DOHH2 (cell line): ENCODE measurements at regions not wholly inside any gene's neighbourhood (a gene's known extent, or its start where the extent isn't known, plus 50 kb on each side); places are given as distances from the start of the nearest gene placed in this dataset.

Experiments used
- H3F3A ChIP-seq: fragments of 200-600 bp; sonication (generic), shearing (Covaris generic); 2 replicates; pipeline ENCODE4 v1.6.0; 2016; ENCODE audit warnings: antibody characterized with exemption, mild to moderate bottlenecking; ENCODE audit not compliant: control insufficient read depth, insufficient read depth
- H3K27ac ChIP-seq: fragments of 200-600 bp; sonication (generic); 2 replicates; pipeline ENCODE4 v1.5.1; 2014; ENCODE audit warnings: low read depth, mild to moderate bottlenecking, low read length, moderate library complexity
- H3K27me3 ChIP-seq: fragments of 200-600 bp; sonication (generic); 2 replicates; pipeline ENCODE4 v1.6.1; 2014; ENCODE audit warnings: mild to moderate bottlenecking, low read length, mixed read lengths; ENCODE audit not compliant: control insufficient read depth
- H3K36me3 ChIP-seq: fragments of 200-600 bp; sonication (generic); 2 replicates; pipeline ENCODE4 v1.6.1; 2014; ENCODE audit warnings: mild to moderate bottlenecking, low read length, moderate library complexity, mixed read lengths; ENCODE audit not compliant: control insufficient read depth
- H3K4me1 ChIP-seq: fragments of 200-600 bp; sonication (generic); 2 replicates; pipeline ENCODE4 v1.6.1; 2014; ENCODE audit warnings: mild to moderate bottlenecking, low read length, mixed read lengths; ENCODE audit not compliant: control insufficient read depth
- H3K4me2 ChIP-seq: fragments of 200-600 bp; sonication (generic); 2 replicates; pipeline ENCODE4 v1.6.0; 2014; ENCODE audit warnings: mild to moderate bottlenecking, low read length, moderate library complexity
- H3K4me3 ChIP-seq: fragments of 200-600 bp; sonication (generic); 2 replicates; pipeline ENCODE4 v1.5.1; 2014; ENCODE audit warnings: mild to moderate bottlenecking, low read length, mixed read lengths
- H3K79me2 ChIP-seq: fragments of 200-600 bp; sonication (generic); 2 replicates; pipeline ENCODE4 v1.6.1; 2014; ENCODE audit warnings: mild to moderate bottlenecking, low read length, mixed read lengths; ENCODE audit not compliant: control insufficient read depth
- H3K9me2 ChIP-seq: fragments of 200-600 bp; sonication (generic); replicated peaks from 2 replicates; pipeline ENCODE4 v1.6.1; 2014; ENCODE audit warnings: mild to moderate bottlenecking, low read length, mixed read lengths; ENCODE audit not compliant: control insufficient read depth
- H3K9me3 ChIP-seq: fragments of 200-600 bp; sonication (generic); 2 replicates; pipeline ENCODE4 v1.6.1; 2014; ENCODE audit warnings: antibody characterized with exemption, low read length, mixed read lengths; ENCODE audit not compliant: control insufficient read depth, insufficient read depth
- H4K20me1 ChIP-seq: fragments of 200-600 bp; sonication (generic); 2 replicates; pipeline ENCODE4 v1.6.0; 2014; ENCODE audit warnings: low read depth, mild to moderate bottlenecking, antibody characterized with exemption, low read length, moderate library complexity; ENCODE audit not compliant: control insufficient read depth, insufficient read depth
- EZH2phosphoT487 ChIP-seq: fragments of 200-600 bp; sonication (generic); IDR thresholded peaks from 2 replicates; pipeline ENCODE4 v1.6.1; 2017; ENCODE audit warnings: borderline replicate concordance, mild to moderate bottlenecking, antibody characterized with exemption, low read length, moderate library complexity, mixed read lengths
- TF ChIP-seq, protein P1 (sequence below): fragments of 200-600 bp; sonication (generic); IDR thresholded peaks from one replicate; pipeline ENCODE4 v1.5.1; 2014; ENCODE audit warnings: antibody characterized with exemption, mild to moderate bottlenecking, low read depth, low read length; ENCODE audit not compliant: poor library complexity, severe bottlenecking

DNA sequence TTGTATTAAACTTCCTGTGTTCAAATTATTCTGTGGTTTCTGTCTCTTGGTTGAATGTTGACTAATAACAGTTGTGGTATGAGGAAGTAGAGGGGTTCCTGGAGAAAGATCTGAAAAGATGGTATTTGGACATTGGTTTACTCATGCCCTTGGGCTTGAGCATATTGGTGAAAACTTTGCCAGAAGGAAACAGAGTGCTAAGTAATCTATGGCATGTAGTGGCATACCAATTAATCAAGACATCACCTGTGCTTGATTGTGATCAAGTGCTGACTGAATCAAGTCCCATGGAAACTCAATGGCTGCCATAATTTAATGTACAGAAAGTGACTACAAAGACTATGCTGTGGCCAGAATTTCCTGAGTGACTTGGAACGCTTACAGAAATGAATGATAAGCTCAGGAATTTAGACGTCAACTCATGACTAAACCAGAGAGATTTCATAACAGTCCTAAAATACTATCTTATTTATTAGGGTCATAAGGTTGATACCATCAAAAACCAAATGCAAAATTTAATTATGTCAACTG is 2062.9 kb downstream of the ARAP2 start:
- TF ChIP-seq, protein P1, sequence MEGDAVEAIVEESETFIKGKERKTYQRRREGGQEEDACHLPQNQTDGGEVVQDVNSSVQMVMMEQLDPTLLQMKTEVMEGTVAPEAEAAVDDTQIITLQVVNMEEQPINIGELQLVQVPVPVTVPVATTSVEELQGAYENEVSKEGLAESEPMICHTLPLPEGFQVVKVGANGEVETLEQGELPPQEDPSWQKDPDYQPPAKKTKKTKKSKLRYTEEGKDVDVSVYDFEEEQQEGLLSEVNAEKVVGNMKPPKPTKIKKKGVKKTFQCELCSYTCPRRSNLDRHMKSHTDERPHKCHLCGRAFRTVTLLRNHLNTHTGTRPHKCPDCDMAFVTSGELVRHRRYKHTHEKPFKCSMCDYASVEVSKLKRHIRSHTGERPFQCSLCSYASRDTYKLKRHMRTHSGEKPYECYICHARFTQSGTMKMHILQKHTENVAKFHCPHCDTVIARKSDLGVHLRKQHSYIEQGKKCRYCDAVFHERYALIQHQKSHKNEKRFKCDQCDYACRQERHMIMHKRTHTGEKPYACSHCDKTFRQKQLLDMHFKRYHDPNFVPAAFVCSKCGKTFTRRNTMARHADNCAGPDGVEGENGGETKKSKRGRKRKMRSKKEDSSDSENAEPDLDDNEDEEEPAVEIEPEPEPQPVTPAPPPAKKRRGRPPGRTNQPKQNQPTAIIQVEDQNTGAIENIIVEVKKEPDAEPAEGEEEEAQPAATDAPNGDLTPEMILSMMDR = no peak
- TF ChIP-seq EZH2phosphoT487 = no peak
- H3K9me2 ChIP-seq = no peaks in the 10 kb centered on the region
- no peaks in the 10 kb centered on the region for H3K36me3 ChIP-seq
- no peaks in the 10 kb centered on the region for H3K4me1 ChIP-seq
- H3K4me3 ChIP-seq = no peak overlapping the region
- H3K27ac ChIP-seq = no peak overlapping the region
- H3K79me2 ChIP-seq = no peaks in the 10 kb centered on the region
- H3K9me3 ChIP-seq = no peaks in the 10 kb centered on the region
- H3K27me3 ChIP-seq = no peaks in the 10 kb centered on the region
- no peaks in the 10 kb centered on the region for H3F3A ChIP-seq
- H3K4me2 ChIP-seq = no peak overlapping the region
- no peaks in the 10 kb centered on the region for H4K20me1 ChIP-seq

DNA sequence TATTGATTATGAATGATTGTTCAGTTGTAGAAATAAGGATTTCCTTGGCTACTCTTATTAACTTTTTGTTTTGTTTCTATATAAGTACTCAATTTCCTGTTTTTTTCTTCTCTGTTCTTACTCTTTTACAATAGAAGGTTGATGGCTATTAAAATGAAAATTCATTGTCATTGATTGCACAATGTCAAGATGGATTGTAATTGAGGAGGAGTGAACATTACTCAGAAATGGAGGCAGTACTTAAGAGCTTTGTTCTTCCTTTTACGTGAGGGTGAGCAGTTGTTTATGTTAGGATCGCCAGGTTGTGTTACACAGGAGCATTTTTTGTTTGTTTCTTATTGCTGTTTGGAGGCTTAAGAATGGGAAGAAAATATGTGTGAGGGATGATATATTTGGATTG is 2062.4 kb downstream of the ARAP2 start:
- no peaks in the 10 kb centered on the region for H3K27me3 ChIP-seq
- no peaks in the 10 kb centered on the region for H3K79me2 ChIP-seq
- H3K9me2 ChIP-seq = no peaks in the 10 kb centered on the region
- TF ChIP-seq, protein P1 = no peak
- no peak for TF ChIP-seq EZH2phosphoT487
- H4K20me1 ChIP-seq = no peaks in the 10 kb centered on the region
- H3K4me1 ChIP-seq = no peaks in the 10 kb centered on the region
- no peak overlapping the region for H3K4me2 ChIP-seq
- H3K9me3 ChIP-seq = no peaks in the 10 kb centered on the region
- H3K4me3 ChIP-seq = no peak overlapping the region
- H3K36me3 ChIP-seq = no peaks in the 10 kb centered on the region
- no peak overlapping the region for H3K27ac ChIP-seq
- no peaks in the 10 kb centered on the region for H3F3A ChIP-seq

DNA sequence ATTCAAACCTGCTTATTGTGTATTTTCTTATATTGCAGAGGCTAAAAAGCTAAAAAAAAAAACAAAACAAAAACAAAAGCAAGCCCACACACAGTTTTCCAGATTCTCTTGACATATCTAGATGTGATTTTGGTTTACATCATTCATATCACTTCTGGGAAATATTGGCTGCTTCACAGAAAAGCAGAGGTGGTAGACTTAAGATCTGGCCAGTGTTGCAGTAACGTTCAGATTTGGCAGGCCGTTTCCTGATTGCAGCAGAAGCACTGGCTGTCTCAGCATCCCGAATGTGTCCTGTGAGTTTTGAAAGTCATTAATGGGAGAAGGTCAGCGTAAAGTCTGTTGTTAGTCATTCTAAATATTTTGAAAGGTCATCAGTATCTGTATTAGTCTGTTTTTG is 2062.0 kb downstream of the ARAP2 start:
- Histone ChIP-seq H3K9me2 (no peaks in the 10 kb centered on the region), H3F3A (no peaks in the 10 kb centered on the region), H3K4me2 (no peak overlapping the region)

More for the DNA sequence above, 2062.0 kb downstream of the ARAP2 start:
- Histone ChIP-seq H3K36me3 (no peaks in the 10 kb centered on the region), H3K79me2 (no peaks in the 10 kb centered on the region), H3K4me3 (no peak overlapping the region), H3K9me3 (no peaks in the 10 kb centered on the region), H3K27ac (no peak overlapping the region), H4K20me1 (no peaks in the 10 kb centered on the region), H3K4me1 (no peaks in the 10 kb centered on the region), H3K27me3 (no peaks in the 10 kb centered on the region)
- TF ChIP-seq EZH2phosphoT487 = no peak
- TF ChIP-seq, protein P1 = no peak
